ENCODE measurements at regions not wholly inside any gene's neighbourhood (a gene's known extent, or its start where the extent isn't known, plus 50 kb on each side); places are given as distances from the start of the nearest gene placed in this dataset.
"Not testable (repeated sequence)": the region's sequence is repeated elsewhere in the genome, so short reads cannot be mapped to it uniquely, and the experiment has no call there.

DNA sequence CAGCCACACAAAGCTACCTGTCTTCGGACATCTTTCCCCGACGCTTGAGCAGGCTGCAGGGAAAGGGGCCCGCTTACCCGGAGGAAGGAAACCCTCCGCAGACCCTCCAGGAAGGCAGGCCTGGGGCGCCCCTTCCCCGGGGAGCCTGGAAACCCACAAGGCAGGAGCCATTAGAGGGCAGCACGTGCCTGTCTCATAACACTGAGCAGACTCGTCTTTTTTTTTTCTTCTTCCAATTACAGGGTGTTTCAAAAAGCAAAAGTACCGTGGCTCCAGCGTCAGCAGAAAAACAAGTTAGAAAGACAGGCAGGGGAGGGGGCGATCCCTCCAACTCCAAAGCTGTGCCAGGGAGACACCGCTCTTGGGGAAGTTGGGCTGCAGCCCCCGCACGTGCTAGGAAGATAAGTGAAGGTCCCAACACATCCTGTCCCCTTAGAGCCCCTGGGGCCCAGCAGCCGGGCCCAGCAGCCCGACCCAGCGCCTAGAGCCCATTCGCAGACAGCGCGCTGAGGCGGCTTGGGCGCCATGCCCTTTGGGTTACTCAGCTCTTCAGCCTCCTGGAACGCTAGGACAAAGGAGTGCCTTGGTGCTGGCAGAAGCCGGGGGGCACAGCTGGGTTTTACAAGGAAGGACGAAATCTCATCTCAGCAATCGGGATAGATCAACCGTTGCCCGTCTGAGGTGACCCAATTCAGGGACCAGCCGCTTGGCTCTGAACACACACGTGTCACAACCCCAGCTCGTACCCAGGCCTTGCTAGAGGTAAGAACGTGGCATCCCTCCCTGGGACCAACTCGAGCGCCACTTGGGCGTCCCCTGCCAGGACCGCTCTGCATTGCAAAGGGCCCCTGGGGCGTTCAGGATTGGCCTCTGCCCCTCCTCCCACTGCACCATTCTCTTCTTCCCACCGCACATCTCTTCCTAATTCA, 136.3 kb downstream of the LY86 start:
- peak; percentile 62 for DNase-seq (ENCODE audit: low spot score)

DNA sequence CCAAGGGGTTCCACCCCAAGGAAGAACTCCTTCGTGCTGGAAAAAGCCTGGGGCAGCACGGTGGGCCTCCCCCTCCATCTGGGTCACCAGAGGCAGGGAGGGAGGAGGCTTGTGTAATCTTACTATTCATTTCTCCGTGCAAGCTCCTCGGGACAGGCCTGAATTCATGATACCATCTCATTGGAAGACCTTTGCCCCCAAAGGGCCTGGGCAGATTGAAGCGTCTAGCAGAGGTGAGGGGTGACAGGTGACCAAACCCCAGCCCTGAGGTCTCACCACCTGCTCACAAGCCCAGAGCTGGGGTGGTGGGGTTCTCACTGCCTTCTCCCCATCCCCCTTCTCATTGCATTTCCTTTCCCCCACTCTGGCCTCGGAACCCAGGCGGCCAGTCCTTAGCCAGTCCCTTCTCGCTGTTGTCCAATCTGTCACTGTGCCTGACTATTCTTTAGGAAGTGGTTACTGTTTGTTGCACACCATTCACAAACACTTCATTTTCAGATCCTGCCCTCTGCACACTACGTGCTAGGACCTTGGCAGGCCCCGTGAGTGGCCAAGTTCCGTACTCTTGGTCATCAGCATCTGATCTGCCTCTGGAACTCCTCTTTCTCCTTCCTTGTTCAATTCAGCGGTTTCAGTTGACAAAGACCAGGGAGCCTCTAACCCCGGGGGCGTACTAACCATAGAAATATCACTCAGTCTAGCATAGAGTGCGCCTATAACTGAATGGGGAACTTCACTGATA, 137.1 kb downstream of the LY86 start:
- DNase-seq (ENCODE audit: low spot score) = no peak

DNA sequence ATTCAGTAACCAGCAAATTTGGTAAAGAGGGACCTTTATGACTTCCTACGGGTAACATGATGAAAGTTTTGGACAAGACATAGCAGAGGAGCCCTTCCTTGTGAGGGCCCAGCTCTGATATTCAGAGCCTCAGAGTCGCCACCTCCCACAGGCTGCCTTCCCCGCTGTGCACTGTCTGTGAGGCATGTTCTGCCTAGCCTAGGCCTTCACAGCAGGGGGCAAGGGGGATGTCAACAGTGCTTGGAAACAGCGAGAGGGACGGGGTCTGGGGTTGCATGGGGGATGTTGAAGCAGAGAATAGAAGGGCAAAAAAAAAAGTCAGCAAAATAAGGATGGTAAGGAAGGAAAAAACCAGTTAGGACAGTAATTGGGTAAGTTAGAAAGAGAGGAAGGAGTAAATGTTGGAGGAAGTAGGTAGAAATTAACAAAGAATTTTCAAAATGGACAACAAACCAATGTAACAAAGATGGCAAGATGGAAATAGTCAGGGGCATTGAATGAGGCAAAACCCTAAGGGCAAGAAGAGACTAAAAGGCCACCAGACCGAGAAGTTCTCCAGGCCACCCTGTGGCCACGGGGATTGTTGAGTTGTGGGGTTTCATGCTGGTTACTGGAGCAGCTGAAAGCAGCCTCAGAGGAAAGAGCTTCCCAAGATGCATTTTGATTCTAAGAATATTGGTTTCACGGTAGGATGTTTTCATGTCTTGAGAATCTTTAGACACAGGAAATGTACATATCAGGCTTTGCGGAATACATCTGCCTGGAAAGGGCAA, 139.8 kb downstream of the LY86 start:
- DNase-seq (ENCODE audit: low spot score) = no peak

GRCh38 chr6:6729971-6730370, 141.5 kb downstream of the LY86 start:
- DNase-seq (ENCODE audit: low spot score) = no peak

GRCh38 chr6:6730831-6731230, 142.3 kb downstream of the LY86 start:
- no peak for DNase-seq (ENCODE audit: low spot score)

DNA sequence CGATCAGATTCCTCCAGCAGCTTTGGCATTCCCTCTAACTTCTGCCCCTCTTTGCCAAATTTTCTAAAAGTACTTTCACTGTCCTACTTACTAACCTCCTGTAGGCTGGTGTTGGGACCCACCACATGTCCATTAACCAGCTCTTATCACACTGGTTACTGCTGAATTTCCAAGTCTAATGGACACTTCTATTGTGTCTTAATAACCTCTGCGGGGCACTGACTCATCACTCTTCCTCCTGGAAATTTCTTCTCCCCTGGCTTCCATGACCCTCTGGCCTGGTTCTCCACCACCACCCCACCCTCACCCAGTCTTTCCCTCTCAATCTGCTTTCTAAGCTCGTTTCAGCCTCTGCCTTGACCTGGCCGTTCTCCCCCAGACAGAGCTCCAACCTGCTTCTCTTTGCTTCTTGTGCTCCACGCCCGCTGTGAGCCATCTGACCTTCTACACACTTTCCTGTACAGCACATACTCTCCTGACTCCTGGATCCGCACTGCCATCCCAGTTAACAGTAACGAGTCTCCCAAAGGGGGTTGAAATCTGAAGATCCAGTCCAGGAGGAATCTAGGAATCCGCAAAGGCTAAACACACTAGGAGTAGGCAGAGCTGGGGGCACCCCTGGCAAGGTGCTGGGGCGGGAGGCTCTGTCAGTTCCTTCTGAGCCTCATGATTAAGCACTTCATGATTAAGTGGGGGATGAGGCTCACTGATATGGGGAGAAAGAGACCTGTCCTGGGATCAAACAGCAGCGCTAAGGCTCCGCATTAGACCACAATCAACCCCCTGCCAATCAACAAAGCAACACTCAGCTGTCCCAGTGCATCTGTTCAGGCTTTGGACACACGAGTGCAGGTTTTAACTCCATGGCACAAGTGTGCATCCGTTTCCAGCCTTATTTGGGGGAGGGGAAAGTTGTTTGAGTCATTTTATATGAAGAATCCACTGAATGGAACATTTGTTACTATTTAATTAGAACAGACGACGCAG, 146.3 kb downstream of the LY86 start:
- peak; percentile 26 for DNase-seq (ENCODE audit: low spot score)

DNA sequence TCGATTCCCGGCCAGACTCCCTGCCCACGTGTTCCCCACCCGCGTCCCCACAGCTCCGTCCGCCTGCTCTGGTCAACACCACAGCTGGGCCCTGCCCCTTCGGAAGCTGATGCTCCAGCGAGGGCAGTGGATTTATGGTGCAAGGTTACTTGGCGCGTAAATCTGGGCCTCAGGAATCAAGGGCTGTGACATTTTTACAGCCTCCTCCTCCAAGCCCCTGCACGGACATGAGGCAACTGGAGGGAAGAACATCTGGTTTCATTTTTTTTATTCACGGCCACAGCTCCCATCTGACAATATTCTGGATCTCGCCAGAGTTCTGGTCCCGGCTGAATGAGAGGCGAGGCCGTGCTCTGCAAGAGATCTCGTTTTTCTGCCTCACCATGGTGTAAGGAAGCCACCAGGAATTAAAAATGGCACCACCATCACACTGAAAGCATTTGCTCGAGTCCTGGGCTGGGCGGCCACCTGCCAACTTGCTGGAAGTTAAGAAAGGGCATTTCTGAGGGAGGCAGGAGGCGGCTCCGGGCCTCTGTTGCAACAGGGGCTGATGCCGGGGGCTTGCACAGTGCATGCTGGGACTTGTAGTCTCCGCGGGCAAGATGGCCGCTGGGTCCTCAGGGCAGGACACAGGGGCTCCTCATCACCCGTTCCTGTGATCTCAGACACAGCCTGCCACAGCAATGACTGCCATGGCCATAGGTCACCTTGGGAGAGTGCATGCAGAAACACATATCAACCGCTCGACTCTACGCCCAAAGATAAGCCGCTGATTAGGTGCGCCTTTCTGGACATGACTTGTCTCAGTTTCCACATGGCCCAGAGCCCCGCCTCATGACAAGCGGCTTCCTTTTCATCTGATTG, 148.5 kb downstream of the LY86 start:
- peak; percentile 6 for DNase-seq (ENCODE audit: low spot score)

GRCh38 chr6:6737671-6738070, 149.2 kb downstream of the LY86 start:
- no peak for DNase-seq (ENCODE audit: low spot score)

- no peak for DNase-seq (ENCODE audit: low spot score)
These were observed 149.6 kb downstream of the LY86 start for GRCh38 chr6:6738108-6738507.

GRCh38 chr6:6738922-6739716, 150.6 kb downstream of the LY86 start:
- no peak for DNase-seq (ENCODE audit: low spot score)

GRCh38 chr6:6740595-6740994, 152.1 kb downstream of the LY86 start:
- no peak for DNase-seq (ENCODE audit: low spot score)

GRCh38 chr6:6741264-6741663, 152.7 kb downstream of the LY86 start:
- DNase-seq (ENCODE audit: low spot score) = peak; percentile 1

GRCh38 chr6:6742535-6742934, 154.0 kb downstream of the LY86 start:
- DNase-seq (ENCODE audit: low spot score) = no peak

DNA sequence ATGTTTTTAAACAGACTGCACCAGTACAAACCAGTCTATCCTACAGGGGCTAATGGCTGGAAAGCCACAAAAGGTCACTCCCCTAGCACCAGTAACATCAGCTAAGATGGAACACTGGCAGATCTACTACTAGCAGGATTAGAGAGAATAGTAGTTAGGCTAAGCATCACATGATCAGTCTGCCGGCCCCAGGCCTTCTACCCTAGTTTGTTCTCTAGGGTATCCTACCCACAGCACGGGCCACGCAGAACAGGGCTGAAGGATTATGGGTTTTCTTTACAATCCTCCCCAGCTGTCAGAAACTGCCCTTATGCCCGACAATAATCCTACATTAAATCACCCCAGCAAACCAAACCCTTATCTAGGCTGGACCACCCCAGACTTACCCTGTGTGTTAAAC, 156.0 kb downstream of the LY86 start:
- no peak for DNase-seq (ENCODE audit: low spot score)

- not testable (repeated sequence) for DNase-seq (ENCODE audit: low spot score)
These were observed 157.3 kb downstream of the LY86 start for GRCh38 chr6:6745637-6746332.

- peak; percentile 22 for DNase-seq (ENCODE audit: low spot score)
These were observed 157.9 kb downstream of the LY86 start for GRCh38 chr6:6746333-6746969.

GRCh38 chr6:6746970-6747338, 158.4 kb downstream of the LY86 start:
- no peak for DNase-seq (ENCODE audit: low spot score)

- peak; percentile 2 for DNase-seq (ENCODE audit: low spot score)
These were observed 158.9 kb downstream of the LY86 start for GRCh38 chr6:6747371-6747770.

Measured in SW480 (cell line).